ENCODE measurements at regions not wholly inside any gene's neighbourhood (a gene's known extent, or its start where the extent isn't known, plus 50 kb on each side); places are given as distances from the start of the nearest gene placed in this dataset.
"Not testable (repeated sequence)": the region's sequence is repeated elsewhere in the genome, so short reads cannot be mapped to it uniquely, and the experiment has no call there.

DNA sequence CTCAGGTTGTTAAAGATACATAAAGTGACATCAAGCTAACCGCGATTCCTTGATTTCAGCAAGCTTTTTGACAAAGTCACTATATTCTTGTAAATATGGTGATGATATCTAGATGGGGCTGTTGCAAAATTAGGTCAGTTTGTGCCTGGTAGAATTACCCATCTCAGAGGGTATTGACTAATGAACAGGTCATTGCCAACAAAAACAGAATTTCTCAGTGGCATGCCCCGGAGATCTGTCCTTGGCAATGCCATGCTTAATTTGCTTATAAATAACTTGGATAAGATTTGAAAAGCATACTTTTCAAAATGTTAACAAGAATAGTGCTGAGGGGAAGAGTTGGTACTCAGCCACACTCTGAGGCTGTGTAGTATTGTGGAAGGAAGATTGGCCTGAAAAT is 783.3 kb upstream of the SEMA6A start:
- Histone ChIP-seq H3K27ac (no peak overlapping the region), H3K27me3 (no peaks in the 10 kb centered on the region), H3K36me3 (no peaks in the 10 kb centered on the region), H3K9me3 (no peaks in the 10 kb centered on the region), H3K4me1 (no peaks in the 10 kb centered on the region), H3K4me3 (no peak overlapping the region)
- TF ChIP-seq POLR2A (IDR thresholded peaks at IDR 0.05) (no peak), CTCF (IDR thresholded peaks at IDR 0.05) (no peak)
- no peak for DNase-seq

DNA sequence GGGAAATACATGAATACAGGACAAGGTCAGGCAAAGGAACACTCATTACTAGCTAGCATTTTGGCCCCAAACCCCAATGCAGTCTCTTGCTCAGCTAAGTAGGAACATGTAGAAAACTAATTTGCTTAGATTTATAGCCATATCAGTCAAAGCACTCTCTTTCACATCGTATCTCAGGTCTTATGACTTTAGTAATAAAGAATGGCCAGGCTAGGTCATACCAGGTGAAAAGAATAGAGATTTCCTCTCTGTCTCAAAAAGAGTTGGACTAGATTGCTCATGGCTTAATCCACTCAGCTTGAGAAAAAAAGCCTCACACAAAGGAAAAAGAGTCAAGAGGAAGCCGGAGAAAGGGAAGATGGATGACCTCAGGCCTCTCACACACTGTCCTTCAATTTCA is 772.7 kb upstream of the SEMA6A start:
- no peaks in the 10 kb centered on the region for H3K9me3 ChIP-seq
- no peaks in the 10 kb centered on the region for H3K27me3 ChIP-seq
- H3K27ac ChIP-seq = no peak overlapping the region
- no peaks in the 10 kb centered on the region for H3K4me1 ChIP-seq
- no peaks in the 10 kb centered on the region for H3K36me3 ChIP-seq
- no peak overlapping the region for H3K4me3 ChIP-seq
- TF ChIP-seq CTCF (IDR thresholded peaks at IDR 0.05) (no peak), POLR2A (IDR thresholded peaks at IDR 0.05) (no peak)
- no peak for DNase-seq

DNA sequence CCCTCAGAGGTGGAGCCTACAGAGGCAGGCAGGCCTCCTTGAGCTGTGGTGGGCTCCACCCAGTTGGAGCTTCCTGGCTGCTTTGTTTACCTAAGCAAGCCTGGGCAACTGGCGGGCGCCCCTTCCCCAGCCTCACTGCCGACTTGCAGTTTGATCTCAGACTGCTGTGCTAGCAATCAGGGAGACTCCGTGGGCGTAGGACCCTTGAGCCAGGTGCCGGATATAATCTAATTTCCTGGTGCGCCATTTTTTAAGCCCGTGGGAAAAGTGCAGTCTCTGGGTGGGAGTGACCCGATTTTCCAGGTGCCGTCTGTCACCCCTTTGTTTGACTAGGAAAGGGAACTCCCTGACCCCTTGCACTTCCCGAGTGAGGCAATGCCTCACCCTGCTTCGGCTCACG is 769.1 kb upstream of the SEMA6A start:
- not testable (repeated sequence) for H3K4me3 ChIP-seq, H3K4me1 ChIP-seq, H3K27me3 ChIP-seq, H3K9me3 ChIP-seq, H3K27ac ChIP-seq, H3K36me3 ChIP-seq
- peak in 1 of 3 donors; percentile 46 for DNase-seq

- Histone ChIP-seq H3K4me1 (no peaks in the 10 kb centered on the region), H3K27ac (no peak overlapping the region), H3K27me3 (no peaks in the 10 kb centered on the region), H3K36me3 (no peaks in the 10 kb centered on the region), H3K4me3 (no peak overlapping the region), H3K9me3 (no peaks in the 10 kb centered on the region)
- no peak for TF ChIP-seq CTCF (IDR thresholded peaks at IDR 0.05)
- no peak for TF ChIP-seq POLR2A (IDR thresholded peaks at IDR 0.05)
- no peak for DNase-seq
These were observed 762.6 kb upstream of the SEMA6A start for GRCh38 chr5:117337064-117337749.

- no peak overlapping the region for H3K4me3 ChIP-seq
- no peaks in the 10 kb centered on the region for H3K9me3 ChIP-seq
- no peaks in the 10 kb centered on the region for H3K36me3 ChIP-seq
- H3K27ac ChIP-seq = no peak overlapping the region
- TF ChIP-seq POLR2A (IDR thresholded peaks at IDR 0.05) = no peak
- no peak for TF ChIP-seq CTCF (IDR thresholded peaks at IDR 0.05)
- no peak for DNase-seq
- no peaks in the 10 kb centered on the region for H3K27me3 ChIP-seq
- no peaks in the 10 kb centered on the region for H3K4me1 ChIP-seq
These were observed 761.6 kb upstream of the SEMA6A start for GRCh38 chr5:117336208-117336607.

DNA sequence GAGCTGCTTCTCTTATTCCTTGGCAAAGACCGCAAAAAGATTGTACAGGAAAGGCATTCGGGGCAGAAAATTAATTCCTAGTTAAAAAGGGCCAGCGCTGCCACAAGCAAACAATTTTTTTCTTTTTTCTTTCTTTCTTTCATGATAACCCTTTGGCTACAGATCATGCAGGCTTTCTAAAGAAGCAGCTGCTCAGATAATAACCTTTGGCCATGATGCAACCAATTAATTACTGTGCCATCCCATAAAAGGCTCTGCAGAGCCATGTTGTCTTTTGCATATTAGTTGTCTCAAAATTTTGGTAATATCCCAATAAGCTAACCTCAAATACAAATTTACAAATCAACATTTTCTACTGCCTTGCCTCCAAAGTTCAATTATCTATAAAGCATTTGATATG is 758.4 kb upstream of the SEMA6A start:
- Histone ChIP-seq H3K27ac (no peak overlapping the region), H3K27me3 (no peaks in the 10 kb centered on the region), H3K4me1 (no peaks in the 10 kb centered on the region), H3K36me3 (no peaks in the 10 kb centered on the region), H3K9me3 (no peaks in the 10 kb centered on the region), H3K4me3 (no peak overlapping the region)
- TF ChIP-seq CTCF (IDR thresholded peaks at IDR 0.05) (no peak), POLR2A (IDR thresholded peaks at IDR 0.05) (no peak)
- DNase-seq = no peak

Data from Peyer's patch (tissue), 4 donors.